Fibroblast of lung (primary cell): ENCODE measurements at regions not wholly inside any gene's neighbourhood (a gene's known extent, or its start where the extent isn't known, plus 50 kb on each side); places are given as distances from the start of the nearest gene placed in this dataset.
"Not testable (repeated sequence)": the region's sequence is repeated elsewhere in the genome, so short reads cannot be mapped to it uniquely, and the experiment has no call there.

Experiments
- DNase-seq, 2 donors: peaks; one replicate each; pipeline versions ENCODE4 v3.0.0 to v3.0.0-alpha.2; 2010; ENCODE audit warnings: low read depth in 2 of 2
- H2AFZ ChIP-seq: 2 replicates; pipeline ENCODE4 v1.5.1; 2012; ENCODE audit warnings: low read length, control low read depth, inconsistent platforms
- H3K27ac ChIP-seq: 2 replicates; pipeline ENCODE4 v1.5.1; 2011; ENCODE audit warnings: low read length, control low read depth; ENCODE audit not compliant: insufficient read depth
- H3K27me3 ChIP-seq: 2 replicates; pipeline ENCODE4 v1.5.1; 2011; ENCODE audit warnings: mild to moderate bottlenecking, low read length; ENCODE audit not compliant: control insufficient read depth, insufficient read depth
- H3K36me3 ChIP-seq: 2 replicates; pipeline ENCODE4 v1.5.1; 2011; ENCODE audit warnings: low read length; ENCODE audit not compliant: control insufficient read depth, insufficient read depth
- H3K4me1 ChIP-seq: 2 replicates; pipeline ENCODE4 v1.5.1; 2011; ENCODE audit warnings: low read length; ENCODE audit not compliant: control insufficient read depth, insufficient read depth; ENCODE audit errors: extremely low read depth
- H3K4me2 ChIP-seq: 2 replicates; pipeline ENCODE4 v1.5.1; 2011; ENCODE audit warnings: low read length, control low read depth; ENCODE audit not compliant: insufficient read depth; ENCODE audit errors: extremely low read depth
- H3K4me3 ChIP-seq, 4 experiments: fragments of 200-600 bp in 1 of 4; sonication (generic) in 1 of 4; replicated peaks in 1 of 4; 2 replicates each; pipeline ENCODE4 v1.5.1; 2011 to 2016; ENCODE audit warnings: low read length in 4 of 4, low read depth in 3 of 4, mild to moderate bottlenecking in 3 of 4, control low read depth in 2 of 4, inconsistent platforms in 1 of 4, mixed read lengths in 1 of 4; ENCODE audit not compliant: insufficient read depth in 1 of 4; ENCODE audit errors: control extremely low read depth in 1 of 4
- H3K79me2 ChIP-seq: 2 replicates; pipeline ENCODE4 v1.5.1; 2012; ENCODE audit warnings: mild to moderate bottlenecking, low read length, inconsistent platforms; ENCODE audit not compliant: control insufficient read depth, insufficient read depth
- H3K9ac ChIP-seq: 2 replicates; pipeline ENCODE4 v1.5.1; 2011; ENCODE audit warnings: mild to moderate bottlenecking, low read length, control low read depth; ENCODE audit not compliant: insufficient read depth
- H3K9me3 ChIP-seq: 2 replicates; pipeline ENCODE4 v1.5.1; 2012; ENCODE audit warnings: low read depth, low read length; ENCODE audit not compliant: control insufficient read depth, insufficient read depth
- H4K20me1 ChIP-seq: 2 replicates; pipeline ENCODE4 v1.5.1; 2011; ENCODE audit warnings: low read length; ENCODE audit not compliant: control insufficient read depth, insufficient read depth; ENCODE audit errors: extremely low read depth
- CTCF ChIP-seq, 2 donors: IDR thresholded peaks in 1 of 2; conservative IDR thresholded peaks in 1 of 2; 1 replicate in 1 of 2; 2 replicates in 1 of 2; pipeline ENCODE4 v1.5.1; 2011 to 2012; ENCODE audit warnings: low read length in 2 of 2, control low read depth in 1 of 2, inconsistent platforms in 1 of 2, low read depth in 1 of 2, mild to moderate bottlenecking in 1 of 2
- EZH2 ChIP-seq: IDR thresholded peaks from 2 replicates; pipeline ENCODE4 v1.5.1; 2012; ENCODE audit warnings: low read length, control low read depth, mild to moderate bottlenecking; ENCODE audit errors: missing control alignments

DNA sequence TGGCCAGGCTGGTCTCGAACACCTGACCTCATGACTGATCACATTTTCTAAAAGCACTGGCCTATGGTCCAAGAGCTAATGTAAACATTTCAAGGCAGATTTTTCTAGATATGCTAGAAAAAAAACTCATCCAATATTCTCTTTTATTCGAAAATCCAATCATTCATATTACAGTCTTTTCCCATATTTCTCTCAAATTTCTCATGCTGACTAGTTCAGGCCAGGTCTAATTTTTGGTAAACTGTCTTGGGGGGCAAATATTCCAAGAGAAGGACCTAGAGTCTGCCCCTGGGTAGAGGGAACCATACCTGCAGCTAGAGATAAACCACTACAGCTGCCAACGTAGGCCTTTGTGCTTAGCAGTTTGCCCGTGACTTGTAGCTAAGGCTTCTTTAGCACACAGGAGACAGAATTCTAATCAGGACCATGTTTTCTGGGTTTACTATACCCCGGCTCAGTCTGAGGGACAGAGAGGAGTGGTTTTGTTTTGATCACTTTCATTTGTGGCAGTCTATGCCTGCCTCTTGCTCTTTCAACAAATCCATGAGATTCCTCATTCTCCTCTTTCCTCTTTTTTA lies 71.8 kb upstream of the CITED2 start:
- TF ChIP-seq EZH2 = no peak
- TF ChIP-seq CTCF (conservative IDR thresholded peaks at IDR 0.05 in 1 of 2, IDR thresholded peaks at IDR 0.05 in 1 of 2; ENCODE audit: low read depth in 1 of 2, low read length in 2 of 2) = no peak
- H2AFZ ChIP-seq = no peak overlapping the region
- no peaks in the 10 kb centered on the region for H3K9me3 ChIP-seq
- no peak for DNase-seq
- H3K4me2 ChIP-seq = no peak overlapping the region
- no peaks in the 10 kb centered on the region for H3K4me1 ChIP-seq
- no peak overlapping the region for H3K27ac ChIP-seq
- no peak overlapping the region for H3K4me3 ChIP-seq
- H3K79me2 ChIP-seq = no peaks in the 10 kb centered on the region
- H4K20me1 ChIP-seq = no peaks in the 10 kb centered on the region
- H3K36me3 ChIP-seq = no peaks in the 10 kb centered on the region
- no peaks in the 10 kb centered on the region for H3K27me3 ChIP-seq
- H3K9ac ChIP-seq = no peak overlapping the region

DNA sequence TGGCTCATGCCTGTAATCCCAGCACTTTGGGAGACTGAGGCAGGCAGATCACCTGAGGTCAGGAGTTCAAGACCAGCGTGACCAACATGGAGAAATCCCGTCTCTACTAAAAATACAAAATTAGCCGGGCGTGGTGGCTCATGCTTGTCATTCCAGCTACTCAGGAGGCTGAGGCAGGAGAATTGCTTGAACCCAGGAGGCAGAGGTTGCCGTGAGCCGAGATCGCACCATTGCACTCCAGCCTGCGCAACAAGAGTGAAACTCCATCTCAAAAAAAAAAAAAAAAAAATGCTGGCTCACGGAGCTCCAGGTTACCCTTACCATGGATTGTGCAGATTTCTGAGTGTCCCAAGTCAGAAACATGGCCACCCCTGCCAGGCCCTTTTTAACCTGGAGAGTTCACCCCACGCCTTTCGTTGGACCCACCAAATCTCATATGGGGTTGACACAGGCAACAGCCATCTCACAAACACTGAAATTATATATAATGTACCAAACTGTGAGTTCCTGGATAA lies 69.9 kb upstream of the CITED2 start:
- H3K27me3 ChIP-seq, H3K4me1 ChIP-seq, H3K9ac ChIP-seq, H3K79me2 ChIP-seq, H3K27ac ChIP-seq, H2AFZ ChIP-seq, H3K4me2 ChIP-seq, H3K4me3 ChIP-seq, H4K20me1 ChIP-seq, H3K36me3 ChIP-seq, DNase-seq, H3K9me3 ChIP-seq: not testable (repeated sequence)

- Histone ChIP-seq H2AFZ (no peak overlapping the region), H3K36me3 (no peaks in the 10 kb centered on the region), H3K4me1 (no peaks in the 10 kb centered on the region), H3K4me3 (no peak overlapping the region), H3K9me3 (no peaks in the 10 kb centered on the region), H3K4me2 (no peak overlapping the region), H3K79me2 (no peaks in the 10 kb centered on the region), H3K27me3 (no peaks in the 10 kb centered on the region), H4K20me1 (no peaks in the 10 kb centered on the region), H3K27ac (no peak overlapping the region), H3K9ac (no peak overlapping the region)
- TF ChIP-seq EZH2 (no peak), CTCF (conservative IDR thresholded peaks at IDR 0.05 in 1 of 2, IDR thresholded peaks at IDR 0.05 in 1 of 2; ENCODE audit: low read depth in 1 of 2, low read length in 2 of 2) (no peak)
- peak; percentile 18 to 77 for DNase-seq
Measured at GRCh38 chr6:139443231-139444112, 69.0 kb upstream of the CITED2 start.
